GM21576 (cell line): ENCODE measurements at regions not wholly inside any gene's neighbourhood (a gene's known extent, or its start where the extent isn't known, plus 50 kb on each side); places are given as distances from the start of the nearest gene placed in this dataset.

Source experiments
- ATAC-seq: cut with Tn5 transposase; IDR thresholded peaks from one replicate; pipeline ENCODE4 v1.9.1; 2021; ENCODE audit warnings: mild to moderate bottlenecking, moderate library complexity; ENCODE audit not compliant: unreplicated experiment

GRCh38 chr10:106216085-106216484 is 948.4 kb downstream of the SORCS1 start:
- no peak for ATAC-seq

GRCh38 chr10:106214243-106214642 is 950.3 kb downstream of the SORCS1 start:
- ATAC-seq: no peak

GRCh38 chr10:106213493-106213892 is 951.0 kb downstream of the SORCS1 start:
- no peak for ATAC-seq

- ATAC-seq: no peak
These were observed 966.2 kb downstream of the SORCS1 start for GRCh38 chr10:106198275-106198674.

- no peak for ATAC-seq
These were observed 975.2 kb downstream of the SORCS1 start for GRCh38 chr10:106189292-106189691.

- no peak for ATAC-seq
These were observed 978.6 kb downstream of the SORCS1 start for GRCh38 chr10:106185951-106186350.

GRCh38 chr10:106183041-106183440 is 981.5 kb downstream of the SORCS1 start:
- ATAC-seq: no peak

- no peak for ATAC-seq
These were observed 982.0 kb downstream of the SORCS1 start for GRCh38 chr10:106182542-106182941.

- ATAC-seq: no peak
These were observed 983.0 kb downstream of the SORCS1 start for GRCh38 chr10:106181501-106181900.

GRCh38 chr10:106179430-106179829 is 985.1 kb downstream of the SORCS1 start:
- ATAC-seq: no peak

- ATAC-seq: no peak
These were observed 988.6 kb downstream of the SORCS1 start for GRCh38 chr10:106175760-106176377.

GRCh38 chr10:106173838-106174237 is 990.7 kb downstream of the SORCS1 start:
- ATAC-seq: no peak

GRCh38 chr10:106169241-106169640 is 995.3 kb downstream of the SORCS1 start:
- ATAC-seq: no peak

- no peak for ATAC-seq
These were observed 996.6 kb downstream of the SORCS1 start for GRCh38 chr10:106167946-106168345.

GRCh38 chr10:106158241-106158640 is 1006.3 kb downstream of the SORCS1 start:
- no peak for ATAC-seq

GRCh38 chr10:106147021-106147420 is 1017.5 kb downstream of the SORCS1 start:
- no peak for ATAC-seq

- ATAC-seq: no peak
These were observed 1024.6 kb downstream of the SORCS1 start for GRCh38 chr10:106139915-106140314.

GRCh38 chr10:106136175-106136574 is 1028.3 kb downstream of the SORCS1 start:
- ATAC-seq: no peak

GRCh38 chr10:106134326-106135000 is 1030.0 kb downstream of the SORCS1 start:
- no peak for ATAC-seq

GRCh38 chr10:106133451-106133850 is 1031.1 kb downstream of the SORCS1 start:
- ATAC-seq: no peak

GRCh38 chr10:106132956-106133355 is 1031.5 kb downstream of the SORCS1 start:
- no peak for ATAC-seq

- ATAC-seq: no peak
These were observed 1049.8 kb downstream of the SORCS1 start for GRCh38 chr10:106114656-106115186.
